DMS53 (cell line): ENCODE measurements at regions not wholly inside any gene's neighbourhood (a gene's known extent, or its start where the extent isn't known, plus 50 kb on each side); places are given as distances from the start of the nearest gene placed in this dataset.

Source experiments
- DNase-seq: peaks from one replicate; lab custom pipeline; 2025; lab: John Stamatoyannopoulos, UW

GRCh38 chr7:13293264-13294002 is 606.0 kb downstream of the ARL4A start:
- no peak for DNase-seq

DNA sequence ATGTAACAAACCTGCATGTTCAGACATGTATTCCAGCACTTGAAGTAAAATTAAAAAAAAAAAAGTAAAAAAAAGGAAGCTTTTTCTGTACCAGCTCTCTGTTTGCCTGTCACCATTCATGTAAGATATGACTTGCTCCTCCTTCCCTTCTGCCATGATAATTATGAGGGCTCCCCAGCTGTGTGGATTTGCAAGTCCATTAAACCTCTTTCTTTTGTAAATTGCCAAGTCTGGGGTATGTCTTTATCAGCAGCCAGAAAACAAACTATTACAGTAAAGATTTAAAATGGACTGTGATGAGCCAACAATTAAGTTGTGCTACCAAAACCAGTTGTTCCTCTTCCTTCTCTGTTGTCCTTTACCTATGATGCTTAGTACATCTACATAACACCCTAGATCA is 619.6 kb downstream of the ARL4A start:
- no peak for DNase-seq

DNA sequence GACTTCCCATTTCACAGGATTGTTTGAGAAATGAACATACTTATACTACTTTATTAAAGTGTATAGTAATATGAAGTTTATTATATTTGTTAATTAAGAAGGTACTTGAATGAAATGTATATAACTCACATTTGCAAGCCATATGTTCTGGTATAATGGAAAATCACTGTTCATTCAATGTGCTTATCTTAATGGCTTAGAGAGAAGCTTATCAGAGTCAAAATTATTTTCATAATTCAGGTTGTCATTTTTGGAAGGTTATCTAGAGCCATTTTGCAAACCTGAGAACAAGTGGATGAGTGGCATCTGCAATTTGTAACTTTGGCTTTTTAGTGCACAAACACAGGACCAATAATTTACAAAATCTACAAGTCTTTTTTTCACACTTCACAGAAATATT is 621.0 kb downstream of the ARL4A start:
- no peak for DNase-seq

- DNase-seq, result no peak
These were observed 622.1 kb downstream of the ARL4A start for GRCh38 chr7:13309535-13309934.

DNA sequence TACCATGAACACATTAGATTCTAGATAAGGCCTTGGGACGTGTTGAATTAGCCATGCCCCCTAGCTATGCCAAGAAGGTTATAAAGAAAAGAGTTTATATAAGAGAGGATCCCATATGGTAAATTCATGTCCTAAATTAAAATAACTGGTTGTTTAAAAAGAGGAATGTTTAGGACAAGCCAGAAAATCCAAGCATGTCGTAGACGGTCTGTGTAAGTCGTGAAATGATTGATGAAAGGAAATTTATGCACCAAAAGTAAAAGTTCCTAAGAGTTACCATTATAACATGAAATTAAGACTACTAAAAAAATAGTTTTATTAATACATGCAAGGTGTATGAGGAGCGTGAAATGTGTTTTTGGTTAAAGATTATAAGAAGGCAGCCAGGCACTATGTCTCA is 624.9 kb downstream of the ARL4A start:
- DNase-seq, result peak; percentile 53

DNA sequence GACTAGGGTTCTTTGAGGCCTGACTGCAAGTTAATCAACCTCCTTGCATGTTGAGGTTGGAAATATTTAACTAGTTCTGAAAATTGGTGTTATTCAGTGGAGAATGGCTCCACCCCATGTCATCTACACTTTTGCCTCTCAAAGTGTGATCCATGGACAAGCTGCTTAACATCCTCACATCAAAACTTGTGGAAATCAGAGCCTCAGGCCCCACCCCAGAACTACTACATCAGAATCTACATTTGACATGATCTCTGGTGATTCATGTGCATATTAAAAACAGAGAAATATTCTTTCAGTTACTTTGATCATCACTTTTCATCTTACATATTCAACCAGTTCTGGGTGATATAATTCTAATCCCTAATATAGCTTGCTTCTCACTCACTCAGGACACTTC is 632.9 kb downstream of the ARL4A start:
- no peak for DNase-seq

GRCh38 chr7:13321316-13321715 is 633.9 kb downstream of the ARL4A start:
- DNase-seq, result no peak

GRCh38 chr7:13322126-13322525 is 634.7 kb downstream of the ARL4A start:
- no peak for DNase-seq

DNA sequence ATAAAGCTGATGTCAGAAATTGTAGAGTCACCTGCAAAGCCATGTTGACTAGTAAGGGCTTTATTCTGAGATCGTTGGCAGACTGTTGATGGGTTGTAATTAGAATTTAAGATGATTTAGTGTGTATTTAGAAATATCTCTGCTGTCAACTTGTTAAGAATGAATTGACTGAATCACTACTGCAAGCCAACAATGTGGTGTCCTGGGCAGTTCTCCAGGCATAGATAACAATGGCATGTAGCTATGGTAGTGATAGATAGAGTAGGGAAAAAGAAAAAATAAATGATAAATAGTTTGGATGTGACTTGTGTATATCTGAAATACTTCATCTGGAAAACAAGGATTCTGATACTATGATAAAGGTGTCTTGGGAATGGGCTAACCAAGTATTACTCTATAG is 640.2 kb downstream of the ARL4A start:
- no peak for DNase-seq

DNA sequence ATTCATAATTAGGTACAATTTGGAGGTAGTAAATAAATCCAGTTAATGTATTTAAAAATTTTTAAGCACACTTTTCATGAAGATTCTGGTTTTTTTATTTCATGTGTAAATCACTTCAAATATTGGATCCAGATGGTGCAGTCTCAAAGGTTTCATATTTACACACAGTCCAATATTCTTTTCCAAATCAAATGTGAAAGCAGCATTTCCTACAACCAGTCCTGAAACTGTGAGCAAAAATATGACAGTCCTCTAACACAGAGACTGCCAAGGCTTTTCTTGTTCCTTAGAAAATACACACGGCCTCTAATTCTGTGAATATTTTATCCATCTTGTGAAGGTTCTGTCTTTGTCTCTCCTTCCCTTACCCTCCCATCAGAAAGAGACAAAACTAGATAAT is 645.9 kb downstream of the ARL4A start:
- DNase-seq, result no peak

DNA sequence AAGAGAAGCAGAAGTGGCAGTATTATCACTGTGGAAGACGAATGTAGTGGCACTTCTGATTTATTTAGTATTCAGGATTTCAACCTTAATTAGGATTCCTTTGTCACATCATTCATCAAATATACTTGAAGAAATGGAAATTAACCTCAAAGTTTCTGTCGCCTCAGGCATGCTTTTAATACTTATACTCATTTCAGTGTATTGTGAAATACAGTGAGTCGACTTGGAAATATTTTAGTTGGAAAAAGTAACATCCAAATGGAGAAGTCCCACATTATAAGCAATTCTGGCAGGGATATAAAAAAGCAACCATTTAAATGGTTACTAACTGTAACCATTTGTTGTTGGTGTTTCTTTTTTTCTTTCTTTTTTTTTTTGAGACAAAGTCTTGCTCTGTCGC is 648.8 kb downstream of the ARL4A start:
- DNase-seq, result no peak

GRCh38 chr7:13352677-13353076 is 636.8 kb downstream of the ETV1 start:
- DNase-seq, result no peak

- DNase-seq, result no peak
These were observed 629.8 kb downstream of the ETV1 start for GRCh38 chr7:13359656-13360055.

DNA sequence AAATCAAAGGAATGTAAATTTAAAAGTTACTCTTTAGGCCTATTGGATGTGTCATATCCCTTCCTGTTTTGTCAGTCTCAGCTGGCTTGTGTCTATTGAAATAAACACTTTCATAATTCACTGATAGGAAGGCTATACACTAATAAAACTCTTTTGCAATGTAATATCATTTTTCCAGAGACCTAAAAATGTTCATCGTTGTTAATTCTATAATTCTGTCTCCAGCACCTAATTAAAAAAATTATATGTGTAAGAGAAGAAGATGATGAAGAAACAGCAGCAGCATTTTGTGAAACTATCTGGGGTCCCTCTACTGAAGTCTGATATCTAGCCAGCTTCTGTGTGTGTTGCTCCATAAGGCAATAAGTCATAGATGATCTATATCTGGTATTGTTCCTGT is 602.7 kb downstream of the ETV1 start:
- no peak for DNase-seq

DNA sequence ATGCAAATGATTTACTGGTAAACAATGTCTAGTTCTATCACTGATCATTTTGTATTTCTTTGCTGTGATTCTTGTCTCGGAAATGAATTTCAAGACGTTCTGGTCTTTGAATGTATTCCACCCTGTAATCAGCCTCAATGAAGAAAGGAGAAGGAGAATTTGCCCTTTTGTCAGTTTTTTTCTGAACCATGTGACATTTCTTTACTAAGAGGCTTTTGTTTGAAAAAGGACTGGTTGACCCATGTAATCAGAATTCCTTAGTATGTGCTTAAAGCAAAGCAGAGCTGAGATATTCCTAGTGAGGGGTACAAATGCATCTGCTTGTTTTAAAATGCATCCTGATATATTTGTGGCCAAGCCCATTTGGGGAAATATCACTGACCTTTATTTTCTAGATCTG is 581.6 kb downstream of the ETV1 start:
- no peak for DNase-seq

DNA sequence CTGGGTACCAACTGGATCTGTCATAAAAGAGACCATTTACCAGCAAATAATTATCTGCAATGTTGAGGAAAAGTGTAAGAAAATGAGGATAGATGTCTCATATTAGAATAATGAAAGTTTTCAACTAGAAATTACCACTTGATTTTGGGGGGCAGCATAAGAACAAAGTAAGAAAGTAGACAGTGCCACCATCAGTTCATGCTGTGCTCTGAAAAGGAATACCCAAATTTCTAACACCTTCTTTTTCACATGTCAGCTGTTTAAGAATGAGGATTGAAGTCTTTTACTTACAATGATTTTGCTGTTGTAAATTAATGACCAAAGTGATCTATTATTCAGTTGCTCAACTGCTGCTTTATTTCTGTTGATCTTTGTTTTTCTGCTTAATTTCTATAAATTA is 578.3 kb downstream of the ETV1 start:
- no peak for DNase-seq

DNA sequence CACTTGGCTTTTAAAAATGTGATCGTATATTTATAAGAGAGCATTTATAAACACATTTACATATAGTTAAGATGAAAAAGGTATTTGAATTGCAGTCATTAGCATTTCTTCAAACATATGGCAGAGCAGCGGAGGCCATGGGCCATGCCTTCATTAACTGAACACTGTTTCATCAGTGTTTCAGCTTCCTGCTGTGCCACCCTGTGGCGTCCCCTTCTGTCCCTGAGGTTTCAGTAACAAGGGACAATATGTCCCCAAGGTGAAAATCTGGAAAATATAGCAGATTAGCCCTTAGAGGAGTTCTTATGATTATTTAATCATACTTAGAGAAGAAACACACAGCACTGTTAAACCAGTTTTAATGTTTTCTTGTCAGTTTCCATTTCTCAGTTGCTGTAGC is 577.8 kb downstream of the ETV1 start:
- DNase-seq, result no peak

- DNase-seq, result no peak
These were observed 575.3 kb downstream of the ETV1 start for GRCh38 chr7:13414181-13414580.

GRCh38 chr7:13414661-13415107 is 574.8 kb downstream of the ETV1 start:
- DNase-seq, result peak; percentile 18

DNA sequence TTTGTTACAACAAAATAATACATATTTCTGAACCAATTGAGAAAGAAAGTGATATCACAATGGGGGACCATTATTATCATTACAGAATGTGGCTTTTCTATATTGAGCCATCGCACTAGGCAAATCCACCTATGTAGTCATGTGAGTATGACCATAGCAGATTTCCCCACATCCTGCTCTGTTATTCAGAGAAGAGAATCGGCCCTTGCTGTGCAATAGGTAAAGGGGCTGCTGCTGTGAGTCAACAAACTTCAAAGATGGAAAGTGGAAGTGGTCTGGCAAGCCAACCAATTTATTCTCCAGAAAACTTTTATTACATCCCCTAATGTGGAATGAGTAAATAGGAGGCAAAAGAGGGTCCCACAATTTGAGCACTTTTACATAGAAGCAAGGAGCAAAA is 573.4 kb downstream of the ETV1 start:
- no peak for DNase-seq

DNA sequence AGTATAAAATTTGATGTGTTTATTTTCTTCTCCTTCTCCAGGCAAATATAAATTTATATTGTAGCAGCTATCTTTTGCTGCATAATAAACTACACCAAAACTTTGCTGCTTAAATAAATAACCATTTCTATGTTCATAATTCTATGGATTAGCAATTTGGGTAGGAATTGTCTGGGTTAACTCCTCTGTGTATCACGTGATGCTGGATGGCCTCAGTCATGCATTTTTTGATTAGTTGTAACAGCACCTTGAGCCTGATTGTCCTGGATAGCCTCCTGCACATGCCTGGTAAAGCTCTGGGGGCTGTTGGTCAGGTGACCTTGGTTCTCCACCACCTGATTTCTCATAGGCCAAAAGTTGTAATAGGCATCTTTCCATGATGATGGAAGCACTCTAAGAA is 572.9 kb downstream of the ETV1 start:
- no peak for DNase-seq

- no peak for DNase-seq
These were observed 568.7 kb downstream of the ETV1 start for GRCh38 chr7:13420726-13421125.

DNA sequence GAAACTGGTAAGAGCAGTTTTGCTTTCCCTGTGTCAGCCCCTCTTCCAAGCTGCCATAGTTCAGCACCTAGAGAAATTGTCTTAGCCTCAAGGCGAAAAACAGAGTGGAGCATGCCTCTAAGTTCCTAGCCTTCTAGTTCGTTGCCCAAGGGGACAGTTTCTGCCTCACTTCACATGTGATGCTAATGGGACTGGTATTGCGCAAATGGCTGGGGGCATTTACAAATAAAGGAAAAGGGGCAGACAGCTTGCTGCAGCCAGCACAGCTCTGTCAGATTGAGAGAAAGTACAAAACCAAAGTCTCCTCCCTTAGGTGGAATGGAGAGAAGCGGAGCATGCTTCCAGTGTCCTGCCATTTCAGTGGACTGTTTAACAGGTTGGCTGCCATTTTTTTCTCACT is 567.7 kb downstream of the ETV1 start:
- DNase-seq, result no peak

DNA sequence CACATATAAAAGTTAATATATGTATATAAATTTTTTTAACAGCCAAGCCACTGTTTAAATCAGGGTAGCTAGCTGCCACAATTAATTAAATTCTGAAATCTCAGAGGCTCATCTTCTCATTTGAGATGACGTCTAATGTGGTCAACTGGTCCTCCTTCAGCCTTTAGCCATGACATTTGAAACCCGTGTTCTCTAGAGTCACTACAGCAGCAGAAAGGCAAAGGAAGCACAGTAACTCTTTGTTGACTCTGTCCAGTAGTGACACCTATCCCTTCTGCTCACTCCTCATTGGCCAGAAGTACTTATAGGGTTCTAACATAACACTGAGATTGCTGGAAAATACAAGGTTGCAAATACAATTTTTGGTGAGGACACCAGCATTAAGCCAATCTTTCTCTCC is 555.5 kb downstream of the ETV1 start:
- DNase-seq, result no peak

DNA sequence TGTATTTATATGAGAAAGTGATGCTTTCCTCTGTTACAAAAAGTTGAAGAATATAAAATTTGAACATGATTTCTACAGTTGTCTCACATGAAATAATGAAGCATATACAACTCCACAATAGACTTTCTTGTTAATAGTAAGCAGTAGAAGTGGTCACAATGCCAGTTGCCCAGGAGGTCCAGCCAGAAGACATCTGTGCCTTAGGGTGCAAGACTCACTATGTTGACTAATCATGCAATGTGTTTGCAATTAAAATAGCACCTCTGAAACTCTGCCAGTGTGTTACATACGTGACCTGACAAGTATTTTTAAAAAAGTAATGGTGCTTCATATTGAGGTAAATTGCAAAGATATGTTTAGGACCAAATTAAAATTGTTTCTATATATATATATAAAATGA is 547.2 kb downstream of the ETV1 start:
- no peak for DNase-seq
